ENCODE measurements at regions not wholly inside any gene's neighbourhood (a gene's known extent, or its start where the extent isn't known, plus 50 kb on each side); places are given as distances from the start of the nearest gene placed in this dataset.

GRCh38 chr20:17858450-17859001 lies 110.1 kb downstream of the SNX5 start:
- 93 to 94% methylated on average over 13 of the region's 13 CpGs for WGBS, 2 donors
- DNase-seq (peak in 1 of 6 donors; percentile 35), FAIRE-seq (no peak), ATAC-seq (no peak)
- peaks cover 25 to 30% (median 25%) of the 10 kb centered on the region in 3 donors for H3K4me1 ChIP-seq
- intact Hi-C loops (cut with DNase I), result no loop called here
- H3K27me3 ChIP-seq, result no peaks in the 10 kb centered on the region
- no peak for TF ChIP-seq CTCF (IDR thresholded peaks at IDR 0.05)
- H3K9me3 ChIP-seq, result no peaks in the 10 kb centered on the region
- H3K36me3 ChIP-seq, result no peaks in the 10 kb centered on the region
- peak overlapping the region in 1 of 4 donors; percentile 56 for H3K27ac ChIP-seq
- H3K4me3 ChIP-seq, result no peak overlapping the region

- no peaks in the 10 kb centered on the region for H3K27me3 ChIP-seq
- peaks cover 18 to 23% (median 18%) of the 10 kb centered on the region in 3 donors for H3K4me1 ChIP-seq
- no peak for TF ChIP-seq CTCF (IDR thresholded peaks at IDR 0.05)
- 96 to 98% methylated on average over 4 of the region's 4 CpGs for WGBS, 2 donors
- H3K9me3 ChIP-seq, result no peaks in the 10 kb centered on the region
- DNase-seq, result no peak
- no peak for FAIRE-seq
- ATAC-seq, result no peak
- no peak overlapping the region for H3K27ac ChIP-seq
- H3K36me3 ChIP-seq, result no peaks in the 10 kb centered on the region
- intact Hi-C loops (cut with DNase I), result no loop called here
- no peak overlapping the region for H3K4me3 ChIP-seq
Measured at GRCh38 chr20:17857639-17858449, 110.8 kb downstream of the SNX5 start.

- DNase-seq (peak in 1 of 6 donors; percentile 15), FAIRE-seq (no peak), ATAC-seq (no peak)
- Histone ChIP-seq H3K27me3 (no peaks in the 10 kb centered on the region), H3K27ac (peak overlapping the region in 2 of 4 donors; percentile 60 to 67), H3K9me3 (no peaks in the 10 kb centered on the region), H3K4me1 (peaks cover 12 to 23% (median 15%) of the 10 kb centered on the region in 3 donors), H3K4me3 (no peak overlapping the region), H3K36me3 (no peaks in the 10 kb centered on the region)
- intact Hi-C loops (cut with DNase I), result no loop called here
- no peak for TF ChIP-seq CTCF (IDR thresholded peaks at IDR 0.05)
- 92 to 95% methylated on average over 5 of the region's 5 CpGs for WGBS, 2 donors
Measured at GRCh38 chr20:17856837-17857605, 111.6 kb downstream of the SNX5 start.

GRCh38 chr20:17856024-17856564 lies 112.5 kb downstream of the SNX5 start:
- Histone ChIP-seq H3K9me3 (no peaks in the 10 kb centered on the region), H3K4me1 (peaks cover 11 to 20% (median 15%) of the 10 kb centered on the region in 3 donors), H3K27ac (peak overlapping the region in 2 of 4 donors; percentile 60 to 67), H3K36me3 (no peaks in the 10 kb centered on the region), H3K4me3 (no peak overlapping the region), H3K27me3 (no peaks in the 10 kb centered on the region)
- WGBS, 2 donors, result 6 to 9% methylated on average over 3 of the region's 3 CpGs
- no peak for TF ChIP-seq CTCF (IDR thresholded peaks at IDR 0.05)
- intact Hi-C loops (cut with DNase I), result no loop called here
- peak in 2 of 6 donors; percentile 57 for DNase-seq
- FAIRE-seq, result no peak
- peak; percentile 25 to 56 (median 36) for ATAC-seq

All from pancreas (tissue), 10 donors.